HL-60 (cell line): ENCODE measurements at regions not wholly inside any gene's neighbourhood (a gene's known extent, or its start where the extent isn't known, plus 50 kb on each side); places are given as distances from the start of the nearest gene placed in this dataset.

ENCODE experiments used
- CTCF ChIP-seq: IDR thresholded peaks from one replicate; pipeline ENCODE4 v1.5.1; 2011; ENCODE audit warnings: low read length, control low read depth, inconsistent platforms; ENCODE audit not compliant: insufficient read depth
- POLR2AphosphoS5 ChIP-seq: IDR thresholded peaks from 2 replicates; pipeline ENCODE4 v1.6.1; 2012; ENCODE audit warnings: low read depth
- REST ChIP-seq: IDR thresholded peaks from 2 replicates; pipeline ENCODE4 v1.6.1; 2012; ENCODE audit warnings: low read depth; ENCODE audit not compliant: insufficient replicate concordance

- no peak for TF ChIP-seq CTCF
- no peak for TF ChIP-seq POLR2AphosphoS5
- no peak for TF ChIP-seq REST
Measured at GRCh38 chr17:74114881-74115470, 88.5 kb upstream of the RPL38 start.
